ENCODE measurements at regions not wholly inside any gene's neighbourhood (a gene's known extent, or its start where the extent isn't known, plus 50 kb on each side); places are given as distances from the start of the nearest gene placed in this dataset.

GRCh38 chr3:194870394-194871110 lies 184.9 kb downstream of the FAM43A start:
- no peak for TF ChIP-seq CTCF (IDR thresholded peaks at IDR 0.05; ENCODE audit: insufficient read depth, low read length, poor library complexity, severe bottlenecking)
- TF ChIP-seq EZH2phosphoT487 (conservative IDR thresholded peaks at IDR 0.05; ENCODE audit: low read length): no peak

Measured in SU-DHL-6 (cell line).